ENCODE measurements at regions not wholly inside any gene's neighbourhood (a gene's known extent, or its start where the extent isn't known, plus 50 kb on each side); places are given as distances from the start of the nearest gene placed in this dataset.
"Not testable (repeated sequence)": the region's sequence is repeated elsewhere in the genome, so short reads cannot be mapped to it uniquely, and the experiment has no call there.

- Mint-ChIP-seq H3K36me3 (ENCODE audit: low read depth) (no peaks in the 10 kb centered on the region), H3K27ac (no peak overlapping the region), H3K4me1 (peaks cover 18% of the 10 kb centered on the region), H3K4me3 (no peak overlapping the region), H3K27me3 (no peaks in the 10 kb centered on the region)
- H3K9me3 ChIP-seq (ENCODE audit: control insufficient read depth, low read length, poor library complexity, severe bottlenecking): no peaks in the 10 kb centered on the region
- DNase-seq (no peak), ATAC-seq (no peak)
Observed at GRCh38 chr17:63041251-63041650, 75.2 kb downstream of the TANC2 start.

GRCh38 chr17:63041722-63042121, 75.7 kb downstream of the TANC2 start:
- Mint-ChIP-seq H3K36me3 (ENCODE audit: low read depth) (no peaks in the 10 kb centered on the region), H3K4me3 (no peak overlapping the region), H3K27ac (no peak overlapping the region), H3K27me3 (no peaks in the 10 kb centered on the region), H3K4me1 (peaks cover 15% of the 10 kb centered on the region)
- ATAC-seq: no peak
- no peaks in the 10 kb centered on the region for H3K9me3 ChIP-seq (ENCODE audit: control insufficient read depth, low read length, poor library complexity, severe bottlenecking)
- DNase-seq: no peak

GRCh38 chr17:63042256-63042812, 76.3 kb downstream of the TANC2 start:
- DNase-seq: no peak
- H3K4me1 Mint-ChIP-seq: peaks cover 15% of the 10 kb centered on the region
- no peak overlapping the region for H3K4me3 Mint-ChIP-seq
- ATAC-seq: no peak
- H3K9me3 ChIP-seq (ENCODE audit: control insufficient read depth, low read length, poor library complexity, severe bottlenecking): no peaks in the 10 kb centered on the region
- no peak overlapping the region for H3K27ac Mint-ChIP-seq
- no peaks in the 10 kb centered on the region for H3K27me3 Mint-ChIP-seq
- no peaks in the 10 kb centered on the region for H3K36me3 Mint-ChIP-seq (ENCODE audit: low read depth)

GRCh38 chr17:63057560-63057959, 91.5 kb downstream of the TANC2 start:
- H3K9me3 ChIP-seq (ENCODE audit: control insufficient read depth, low read length, poor library complexity, severe bottlenecking); H3K27ac Mint-ChIP-seq; DNase-seq; H3K36me3 Mint-ChIP-seq (ENCODE audit: low read depth); ATAC-seq; H3K4me1 Mint-ChIP-seq; H3K4me3 Mint-ChIP-seq; H3K27me3 Mint-ChIP-seq: not testable (repeated sequence)

- H3K9me3 ChIP-seq (ENCODE audit: control insufficient read depth, low read length, poor library complexity, severe bottlenecking): no peaks in the 10 kb centered on the region
- H3K4me3 Mint-ChIP-seq: peak overlapping the region; percentile 21
- DNase-seq (no peak), ATAC-seq (no peak)
- peaks cover 3% of the 10 kb centered on the region for H3K36me3 Mint-ChIP-seq (ENCODE audit: low read depth)
- no peaks in the 10 kb centered on the region for H3K27me3 Mint-ChIP-seq
- no peak overlapping the region for H3K27ac Mint-ChIP-seq
- H3K4me1 Mint-ChIP-seq: peaks cover 28% of the 10 kb centered on the region
Observed at GRCh38 chr17:63066158-63066813, 100.3 kb downstream of the TANC2 start.

DNA sequence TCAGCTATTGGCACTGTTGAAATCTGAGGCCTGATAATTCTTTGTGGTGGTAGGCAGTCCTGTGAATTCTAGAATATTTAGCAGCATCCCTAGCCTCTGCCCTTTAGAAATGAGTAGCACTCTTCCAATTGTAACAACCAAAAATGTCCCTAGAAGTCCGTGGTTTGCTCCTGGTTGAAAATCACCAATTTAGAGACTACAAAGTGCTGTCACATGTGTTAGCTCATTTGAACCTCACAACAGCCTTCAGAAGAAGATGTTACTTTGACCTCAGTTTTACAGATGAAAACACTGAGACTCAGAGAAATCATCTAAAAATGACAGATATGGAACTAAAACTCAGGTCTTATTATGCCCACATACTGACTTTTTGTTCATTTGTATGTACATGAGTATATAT, 103.2 kb downstream of the TANC2 start:
- Mint-ChIP-seq H3K4me1 (peaks cover 23% of the 10 kb centered on the region), H3K4me3 (no peak overlapping the region), H3K27ac (no peak overlapping the region), H3K27me3 (no peaks in the 10 kb centered on the region), H3K36me3 (ENCODE audit: low read depth) (peaks cover 3% of the 10 kb centered on the region)
- H3K9me3 ChIP-seq (ENCODE audit: control insufficient read depth, low read length, poor library complexity, severe bottlenecking): no peaks in the 10 kb centered on the region
- no peak for ATAC-seq
- no peak for DNase-seq

- DNase-seq (no peak), ATAC-seq (no peak)
- peaks cover 3% of the 10 kb centered on the region for H3K36me3 Mint-ChIP-seq (ENCODE audit: low read depth)
- H3K9me3 ChIP-seq (ENCODE audit: control insufficient read depth, low read length, poor library complexity, severe bottlenecking): no peaks in the 10 kb centered on the region
- peaks cover 20% of the 10 kb centered on the region for H3K4me1 Mint-ChIP-seq
- no peak overlapping the region for H3K27ac Mint-ChIP-seq
- no peaks in the 10 kb centered on the region for H3K27me3 Mint-ChIP-seq
- no peak overlapping the region for H3K4me3 Mint-ChIP-seq
Observed at GRCh38 chr17:63070031-63070430, 104.0 kb downstream of the TANC2 start.

DNA sequence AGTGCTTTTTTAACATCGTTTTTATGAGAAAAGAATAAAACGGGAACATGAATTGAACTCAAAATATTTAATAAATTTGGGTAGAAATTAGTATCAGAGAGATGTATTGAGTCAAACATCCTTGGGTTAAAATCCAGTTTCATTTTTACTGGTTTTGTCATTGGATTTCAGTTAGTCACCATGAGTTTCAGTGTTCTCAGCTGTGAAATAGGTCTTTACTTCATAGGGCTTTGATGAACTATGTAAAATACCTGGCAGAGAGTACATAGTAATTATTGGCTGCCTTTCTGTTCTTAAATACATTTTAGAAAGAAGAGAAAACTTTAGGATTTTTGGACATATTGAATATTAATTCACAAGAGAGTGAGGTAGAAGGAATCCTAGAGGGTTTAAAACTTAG, 105.8 kb downstream of the TANC2 start:
- Mint-ChIP-seq H3K36me3 (ENCODE audit: low read depth) (peaks cover 2% of the 10 kb centered on the region), H3K4me3 (no peak overlapping the region), H3K4me1 (peaks cover 14% of the 10 kb centered on the region), H3K27me3 (no peaks in the 10 kb centered on the region), H3K27ac (peak overlapping the region; percentile 21)
- no peak for DNase-seq
- no peaks in the 10 kb centered on the region for H3K9me3 ChIP-seq (ENCODE audit: control insufficient read depth, low read length, poor library complexity, severe bottlenecking)
- no peak for ATAC-seq

DNA sequence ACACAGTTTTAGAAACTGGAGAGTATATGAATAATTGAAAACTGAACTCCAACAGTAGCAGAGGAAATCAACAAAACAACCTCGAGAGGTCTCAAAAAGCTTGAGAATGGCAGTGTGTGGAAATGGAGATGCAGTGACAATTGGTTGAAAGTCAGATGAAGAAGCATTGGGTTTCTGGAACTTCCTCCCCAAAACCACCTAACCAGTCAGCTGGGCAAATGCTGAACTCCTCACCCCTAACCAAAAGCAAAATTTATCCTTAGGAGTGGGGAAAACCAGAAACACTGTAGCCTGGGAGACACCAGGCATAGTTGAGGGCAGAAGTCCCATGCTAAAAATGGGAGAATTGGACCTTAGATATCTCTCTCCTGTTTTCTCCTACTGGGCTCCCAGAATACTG, 109.9 kb downstream of the TANC2 start:
- ATAC-seq: no peak
- H3K4me3 Mint-ChIP-seq: no peak overlapping the region
- no peak for DNase-seq
- peaks cover 22% of the 10 kb centered on the region for H3K4me1 Mint-ChIP-seq
- no peaks in the 10 kb centered on the region for H3K27me3 Mint-ChIP-seq
- H3K9me3 ChIP-seq (ENCODE audit: control insufficient read depth, low read length, poor library complexity, severe bottlenecking): no peaks in the 10 kb centered on the region
- H3K36me3 Mint-ChIP-seq (ENCODE audit: low read depth): peaks cover 2% of the 10 kb centered on the region
- H3K27ac Mint-ChIP-seq: no peak overlapping the region

DNA sequence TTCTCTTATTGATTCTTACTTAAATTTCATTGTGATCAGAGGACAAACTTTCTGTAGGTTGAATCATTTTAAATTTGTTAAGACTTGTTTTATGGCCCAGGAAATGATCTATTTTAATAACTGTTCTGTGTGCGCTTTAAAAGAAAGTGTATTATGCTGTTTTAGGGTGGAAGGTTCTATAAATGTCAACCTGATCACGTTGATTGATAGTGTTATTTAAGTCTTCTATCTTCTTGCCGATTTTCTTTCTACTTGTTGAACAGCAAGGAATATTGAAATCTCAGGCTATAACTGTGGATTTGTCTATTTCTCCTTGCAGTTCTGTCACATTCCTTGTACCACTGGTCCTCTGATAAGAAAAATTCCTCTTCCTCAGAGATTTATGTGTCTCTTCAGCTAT, 112.7 kb downstream of the TANC2 start:
- H3K4me3 Mint-ChIP-seq: no peak overlapping the region
- DNase-seq (no peak), ATAC-seq (no peak)
- H3K27me3 Mint-ChIP-seq: no peaks in the 10 kb centered on the region
- H3K36me3 Mint-ChIP-seq (ENCODE audit: low read depth): peaks cover 2% of the 10 kb centered on the region
- peaks cover 17% of the 10 kb centered on the region for H3K4me1 Mint-ChIP-seq
- no peaks in the 10 kb centered on the region for H3K9me3 ChIP-seq (ENCODE audit: control insufficient read depth, low read length, poor library complexity, severe bottlenecking)
- no peak overlapping the region for H3K27ac Mint-ChIP-seq

DNA sequence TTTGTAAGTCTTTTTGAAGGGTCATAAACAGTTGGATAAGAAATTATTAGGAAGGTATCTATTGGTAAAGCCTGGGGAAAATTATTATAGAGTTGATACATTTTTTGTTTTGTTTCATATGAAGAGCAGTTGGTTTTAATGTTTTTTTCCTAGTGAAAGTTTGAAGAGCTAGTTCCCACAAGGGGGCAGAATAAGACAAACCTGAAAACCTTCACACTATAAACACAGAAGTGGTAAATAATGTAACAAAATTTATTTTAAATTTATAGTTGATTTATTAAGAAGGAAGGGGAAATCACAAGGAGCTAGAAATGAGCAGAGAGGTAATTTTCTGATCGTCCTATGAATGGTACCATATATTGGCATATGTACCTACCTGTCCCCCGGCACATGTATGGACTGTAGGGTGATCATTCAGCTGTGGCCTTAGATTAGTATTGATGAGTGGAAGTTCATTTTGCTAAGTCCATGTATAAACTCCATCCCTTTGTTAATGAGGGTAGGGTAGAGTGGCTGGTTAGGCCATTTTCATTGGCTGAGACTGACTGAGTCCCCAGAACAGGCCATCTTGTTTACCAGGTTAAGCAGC, 116.3 kb downstream of the TANC2 start:
- H3K9me3 ChIP-seq (ENCODE audit: control insufficient read depth, low read length, poor library complexity, severe bottlenecking): no peaks in the 10 kb centered on the region
- Mint-ChIP-seq H3K27me3 (no peaks in the 10 kb centered on the region), H3K4me1 (peaks cover 21% of the 10 kb centered on the region), H3K36me3 (ENCODE audit: low read depth) (no peaks in the 10 kb centered on the region), H3K4me3 (no peak overlapping the region), H3K27ac (no peak overlapping the region)
- ATAC-seq: no peak
- no peak for DNase-seq

DNA sequence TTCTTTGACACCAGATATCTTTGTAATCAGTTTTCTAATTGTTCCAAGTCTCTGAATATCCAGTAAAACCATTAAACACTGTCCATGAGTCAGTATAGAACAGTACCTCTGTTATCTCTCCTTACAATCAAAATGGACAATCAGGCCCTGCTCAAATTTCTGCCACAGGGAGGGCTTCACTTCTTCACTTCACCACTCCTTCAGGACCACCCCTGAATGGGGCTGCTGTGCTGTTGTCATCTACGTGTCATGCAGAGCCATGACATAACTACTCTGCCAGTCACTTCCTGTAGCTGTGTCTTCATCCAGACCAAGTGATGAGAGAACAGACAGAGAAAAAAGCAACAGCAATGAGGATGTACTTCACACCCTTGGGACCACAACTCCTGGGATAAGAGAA, 116.9 kb downstream of the TANC2 start:
- H3K4me3 Mint-ChIP-seq: no peak overlapping the region
- no peak for ATAC-seq
- H3K27ac Mint-ChIP-seq: no peak overlapping the region
- H3K4me1 Mint-ChIP-seq: peaks cover 20% of the 10 kb centered on the region
- DNase-seq: no peak
- H3K9me3 ChIP-seq (ENCODE audit: control insufficient read depth, low read length, poor library complexity, severe bottlenecking): no peaks in the 10 kb centered on the region
- H3K36me3 Mint-ChIP-seq (ENCODE audit: low read depth): no peaks in the 10 kb centered on the region
- H3K27me3 Mint-ChIP-seq: no peaks in the 10 kb centered on the region

GRCh38 chr17:63086483-63087185, 120.6 kb downstream of the TANC2 start:
- DNase-seq: no peak
- H3K4me3 Mint-ChIP-seq: no peak overlapping the region
- H3K4me1 Mint-ChIP-seq: peaks cover 21% of the 10 kb centered on the region
- H3K27ac Mint-ChIP-seq: no peak overlapping the region
- no peaks in the 10 kb centered on the region for H3K36me3 Mint-ChIP-seq (ENCODE audit: low read depth)
- no peaks in the 10 kb centered on the region for H3K27me3 Mint-ChIP-seq
- no peak for ATAC-seq
- H3K9me3 ChIP-seq (ENCODE audit: control insufficient read depth, low read length, poor library complexity, severe bottlenecking): no peaks in the 10 kb centered on the region

All from T-helper 17 cell (primary cell).